ENCODE measurements at regions not wholly inside any gene's neighbourhood (a gene's known extent, or its start where the extent isn't known, plus 50 kb on each side); places are given as distances from the start of the nearest gene placed in this dataset.
A peak's percentile ranks its signal among the peaks of the same experiment; 100 is the strongest.
"Not testable (repeated sequence)": the region's sequence is repeated elsewhere in the genome, so short reads cannot be mapped to it uniquely, and the experiment has no call there.

DNA sequence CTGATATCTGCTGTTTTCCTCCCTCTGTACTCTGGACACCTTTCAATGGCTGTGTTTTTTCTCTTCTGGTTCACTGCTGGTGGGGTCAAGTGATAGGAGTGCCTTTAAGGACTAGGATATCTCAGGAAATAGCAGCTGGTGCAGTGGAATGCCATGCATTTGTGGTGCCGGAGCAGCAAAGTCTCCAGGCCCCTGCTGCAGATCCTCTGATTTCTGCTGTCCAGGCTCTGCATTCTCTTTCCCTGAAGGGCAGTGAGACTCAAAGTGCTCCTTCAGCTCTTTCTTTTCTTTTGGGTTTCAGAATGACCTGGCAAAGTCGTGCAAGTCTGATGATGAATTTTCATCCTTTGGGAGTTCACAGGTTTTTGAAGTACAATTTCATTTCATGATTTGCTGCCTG lies 774.3 kb downstream of the FAM181B start:
- no peaks in the 10 kb centered on the region for H3K36me3 ChIP-seq (ENCODE audit: control insufficient read depth, insufficient read depth, low read length)
- FAIRE-seq (no peak), DNase-seq (ENCODE audit: low read depth) (no peak)
- TF ChIP-seq, protein P1, sequence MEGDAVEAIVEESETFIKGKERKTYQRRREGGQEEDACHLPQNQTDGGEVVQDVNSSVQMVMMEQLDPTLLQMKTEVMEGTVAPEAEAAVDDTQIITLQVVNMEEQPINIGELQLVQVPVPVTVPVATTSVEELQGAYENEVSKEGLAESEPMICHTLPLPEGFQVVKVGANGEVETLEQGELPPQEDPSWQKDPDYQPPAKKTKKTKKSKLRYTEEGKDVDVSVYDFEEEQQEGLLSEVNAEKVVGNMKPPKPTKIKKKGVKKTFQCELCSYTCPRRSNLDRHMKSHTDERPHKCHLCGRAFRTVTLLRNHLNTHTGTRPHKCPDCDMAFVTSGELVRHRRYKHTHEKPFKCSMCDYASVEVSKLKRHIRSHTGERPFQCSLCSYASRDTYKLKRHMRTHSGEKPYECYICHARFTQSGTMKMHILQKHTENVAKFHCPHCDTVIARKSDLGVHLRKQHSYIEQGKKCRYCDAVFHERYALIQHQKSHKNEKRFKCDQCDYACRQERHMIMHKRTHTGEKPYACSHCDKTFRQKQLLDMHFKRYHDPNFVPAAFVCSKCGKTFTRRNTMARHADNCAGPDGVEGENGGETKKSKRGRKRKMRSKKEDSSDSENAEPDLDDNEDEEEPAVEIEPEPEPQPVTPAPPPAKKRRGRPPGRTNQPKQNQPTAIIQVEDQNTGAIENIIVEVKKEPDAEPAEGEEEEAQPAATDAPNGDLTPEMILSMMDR (IDR thresholded peaks at IDR 0.05; ENCODE audit: insufficient read depth, low read length, severe bottlenecking), result no peak
- H3K4me3 ChIP-seq (ENCODE audit: low read depth, low read length), result no peak overlapping the region
- no peaks in the 10 kb centered on the region for H3K27me3 ChIP-seq (ENCODE audit: control insufficient read depth, insufficient read depth, low read length)

DNA sequence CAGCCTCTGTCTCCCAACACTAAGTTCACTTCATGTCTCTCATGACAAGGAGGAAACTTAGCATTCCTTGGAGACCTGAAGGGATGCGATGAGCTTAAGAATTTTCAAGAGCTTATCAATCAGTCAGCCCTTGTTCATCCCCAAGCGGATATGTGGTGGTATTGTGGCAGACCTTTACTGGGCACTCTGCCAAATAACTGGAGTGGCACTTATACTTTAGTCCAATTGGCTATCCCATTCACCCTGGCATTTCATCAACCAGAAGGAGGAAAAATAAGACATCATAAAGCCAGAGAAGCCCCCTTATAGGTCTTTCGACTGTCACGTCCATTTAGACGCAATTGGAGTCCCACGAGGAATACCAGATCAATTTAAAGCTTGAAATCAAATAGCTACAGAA lies 779.4 kb downstream of the FAM181B start:
- not testable (repeated sequence) for H3K36me3 ChIP-seq (ENCODE audit: control insufficient read depth, insufficient read depth, low read length); FAIRE-seq; H3K4me3 ChIP-seq (ENCODE audit: low read depth, low read length); H3K27me3 ChIP-seq (ENCODE audit: control insufficient read depth, insufficient read depth, low read length); DNase-seq (ENCODE audit: low read depth)

DNA sequence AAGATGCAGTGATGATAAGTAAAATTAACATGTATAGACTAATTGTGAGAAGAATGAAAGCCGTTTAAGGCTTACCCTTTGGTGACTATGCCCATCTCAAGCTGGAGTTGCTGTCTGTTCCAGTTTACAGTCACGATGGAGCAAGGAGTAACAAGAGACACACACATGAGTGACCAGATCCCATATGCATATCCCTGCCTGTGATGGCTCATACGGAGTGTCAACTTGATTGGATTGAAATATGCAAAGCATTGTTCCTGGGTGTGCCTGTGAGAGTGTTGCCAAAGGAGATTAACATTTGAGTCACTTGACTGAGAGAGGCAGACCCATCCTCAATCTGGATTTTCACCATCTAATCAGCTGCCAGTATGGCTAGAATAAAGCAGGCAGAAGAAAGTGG lies 786.8 kb downstream of the FAM181B start:
- no peak for DNase-seq (ENCODE audit: low read depth)
- no peaks in the 10 kb centered on the region for H3K27me3 ChIP-seq (ENCODE audit: control insufficient read depth, insufficient read depth, low read length)
- FAIRE-seq, result peak; percentile 32
- no peaks in the 10 kb centered on the region for H3K36me3 ChIP-seq (ENCODE audit: control insufficient read depth, insufficient read depth, low read length)
- TF ChIP-seq, protein P1 (IDR thresholded peaks at IDR 0.05; ENCODE audit: insufficient read depth, low read length, severe bottlenecking), result no peak
- no peak overlapping the region for H3K4me3 ChIP-seq (ENCODE audit: low read depth, low read length)

DNA sequence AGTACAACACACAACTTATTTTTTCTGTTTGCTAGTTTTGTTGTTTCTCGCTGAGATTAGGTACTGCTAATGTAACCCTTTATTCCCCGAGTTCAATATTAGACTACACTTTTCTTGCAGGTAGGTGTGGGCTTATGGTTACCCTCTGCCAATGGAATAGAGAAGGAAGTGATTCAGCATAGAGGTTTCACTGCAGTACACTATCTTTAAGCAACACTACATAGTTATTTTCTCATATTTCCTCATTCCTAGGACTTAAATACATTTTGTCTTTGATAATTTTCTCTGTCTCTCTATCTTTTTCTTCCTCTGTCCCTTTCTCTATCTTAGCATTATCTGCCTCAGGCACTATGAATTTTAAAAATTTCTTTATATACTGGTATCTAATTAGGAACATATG lies 791.0 kb downstream of the FAM181B start:
- no peak for FAIRE-seq

DNA sequence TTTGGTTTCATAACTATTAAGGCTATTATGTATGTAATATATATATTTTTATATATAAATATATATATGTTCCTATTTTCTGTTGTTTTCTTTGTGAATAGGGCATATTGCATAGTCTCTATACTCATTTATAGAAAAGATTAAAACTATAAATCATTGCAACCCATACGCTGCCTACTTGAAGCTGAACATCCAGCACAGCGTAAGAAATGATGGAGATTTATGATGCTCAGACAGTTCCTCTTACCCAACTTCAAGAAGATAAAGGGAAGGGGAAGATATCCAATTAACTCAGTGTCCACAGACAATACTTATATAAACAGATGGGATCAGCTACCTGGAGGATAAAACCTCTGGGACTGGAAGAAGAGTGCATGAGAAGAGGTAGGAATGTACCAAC lies 791.7 kb downstream of the FAM181B start:
- FAIRE-seq (no peak), DNase-seq (ENCODE audit: low read depth) (no peak)
- Histone ChIP-seq H3K27me3 (ENCODE audit: control insufficient read depth, insufficient read depth, low read length) (no peaks in the 10 kb centered on the region), H3K4me3 (ENCODE audit: low read depth, low read length) (no peak overlapping the region), H3K36me3 (ENCODE audit: control insufficient read depth, insufficient read depth, low read length) (no peaks in the 10 kb centered on the region)
- TF ChIP-seq, protein P1 (IDR thresholded peaks at IDR 0.05; ENCODE audit: insufficient read depth, low read length, severe bottlenecking), result no peak

More for the DNA sequence above, 791.0 kb downstream of the FAM181B start:
- Histone ChIP-seq H3K27me3 (ENCODE audit: control insufficient read depth, insufficient read depth, low read length) (no peaks in the 10 kb centered on the region), H3K36me3 (ENCODE audit: control insufficient read depth, insufficient read depth, low read length) (no peaks in the 10 kb centered on the region), H3K4me3 (ENCODE audit: low read depth, low read length) (no peak overlapping the region)
- peak; percentile 15 for DNase-seq (ENCODE audit: low read depth)
- TF ChIP-seq, protein P1 (IDR thresholded peaks at IDR 0.05; ENCODE audit: insufficient read depth, low read length, severe bottlenecking), result no peak

DNA sequence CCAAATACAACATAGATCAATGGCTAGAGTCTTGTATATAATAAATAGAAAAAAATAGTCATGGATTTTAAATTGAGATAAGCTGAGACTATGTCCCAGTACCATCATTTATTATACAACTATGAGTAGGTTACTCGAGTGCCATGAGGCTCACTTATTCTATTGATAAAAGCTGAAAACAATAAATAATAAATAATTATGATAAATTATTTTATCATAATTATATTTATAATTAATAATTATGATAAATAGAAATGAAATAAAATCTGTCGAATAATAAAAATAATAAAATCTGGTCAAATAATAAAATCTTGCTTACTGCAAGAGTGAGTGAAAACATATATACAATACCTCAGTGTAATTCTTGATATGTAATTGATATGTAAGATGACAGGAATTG lies 801.4 kb downstream of the FAM181B start:
- Histone ChIP-seq H3K36me3 (ENCODE audit: control insufficient read depth, insufficient read depth, low read length) (no peaks in the 10 kb centered on the region), H3K27me3 (ENCODE audit: control insufficient read depth, insufficient read depth, low read length) (no peaks in the 10 kb centered on the region), H3K4me3 (ENCODE audit: low read depth, low read length) (no peak overlapping the region)
- DNase-seq (ENCODE audit: low read depth) (no peak), FAIRE-seq (no peak)
- TF ChIP-seq, protein P1 (IDR thresholded peaks at IDR 0.05; ENCODE audit: insufficient read depth, low read length, severe bottlenecking), result no peak
